IPS-11a (cell line): ENCODE measurements at regions not wholly inside any gene's neighbourhood (a gene's known extent, or its start where the extent isn't known, plus 50 kb on each side); places are given as distances from the start of the nearest gene placed in this dataset.
A peak's percentile ranks its signal among the peaks of the same experiment; 100 is the strongest.
"Not testable (repeated sequence)": the region's sequence is repeated elsewhere in the genome, so short reads cannot be mapped to it uniquely, and the experiment has no call there.

ENCODE experiments used
- H3K4me3 ChIP-seq: one replicate; pipeline ENCODE4 v1.5.1; 2013; ENCODE audit warnings: low read depth, low read length, control low read depth

DNA sequence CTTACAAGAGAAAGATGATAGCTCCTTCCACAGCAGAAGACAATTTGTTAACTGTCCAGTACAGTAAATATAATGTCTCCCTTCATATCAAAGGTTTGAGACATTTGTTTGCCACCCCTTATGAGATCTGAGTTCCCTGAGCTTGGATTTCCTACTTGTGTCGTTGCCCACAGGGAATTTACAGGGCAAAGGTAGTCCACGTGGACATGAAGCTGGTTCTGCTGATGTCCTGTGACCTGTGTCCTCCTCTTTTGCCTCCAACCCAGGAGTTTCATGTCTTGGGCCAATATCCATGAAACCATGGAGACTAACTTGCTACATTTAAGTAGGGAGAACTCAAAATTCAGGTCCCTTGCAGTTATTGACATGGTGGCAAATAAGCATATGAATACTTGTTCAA, 172.2 kb upstream of the KCTD7 start:
- not testable (repeated sequence) for H3K4me3 ChIP-seq

DNA sequence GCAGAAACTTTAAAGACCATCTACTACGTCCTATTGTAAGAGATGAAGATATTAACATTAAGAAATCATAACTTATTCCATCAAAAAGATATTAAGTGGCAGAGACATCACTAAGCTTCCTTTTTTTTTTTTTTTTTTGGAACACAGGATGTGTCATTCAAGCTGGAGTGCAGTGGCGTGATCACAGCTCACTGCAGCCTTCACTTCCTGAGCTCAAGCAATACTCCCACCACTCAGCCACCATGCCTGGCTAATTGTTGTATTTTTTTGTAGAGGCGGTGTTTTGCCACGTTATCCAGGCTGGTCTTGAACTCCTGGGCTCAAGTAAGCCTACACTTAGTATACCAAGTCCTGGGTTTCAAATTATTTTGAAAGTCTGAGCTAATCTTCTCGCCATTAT, 169.7 kb upstream of the KCTD7 start:
- H3K4me3 ChIP-seq: not testable (repeated sequence)

GRCh38 chr7:66459783-66460413, 168.8 kb upstream of the KCTD7 start:
- H3K4me3 ChIP-seq: not testable (repeated sequence)

DNA sequence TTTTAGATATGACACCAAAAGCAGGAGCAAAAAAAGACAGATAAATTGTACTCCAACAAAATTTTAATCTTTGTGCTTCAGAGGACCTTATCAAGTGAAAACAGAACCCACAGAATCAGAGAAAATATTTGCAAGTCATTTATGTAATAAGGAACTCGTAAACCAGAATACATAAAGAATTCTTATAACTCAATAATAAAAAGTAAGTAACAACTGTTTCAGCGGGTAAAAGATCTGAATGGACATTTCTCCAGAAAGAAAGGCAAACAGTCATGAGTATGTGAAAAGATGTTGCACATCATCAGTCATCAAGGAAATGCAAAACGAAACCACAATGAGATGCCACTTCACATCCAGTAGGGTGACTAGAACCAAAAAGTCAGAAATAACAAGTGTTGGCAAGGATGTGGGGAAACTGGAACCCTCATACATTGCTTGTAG, 167.7 kb upstream of the KCTD7 start:
- H3K4me3 ChIP-seq: no peak overlapping the region

- H3K4me3 ChIP-seq: not testable (repeated sequence)
These were observed 167.3 kb upstream of the KCTD7 start for GRCh38 chr7:66461397-66461796.

- H3K4me3 ChIP-seq: not testable (repeated sequence)
These were observed 165.8 kb upstream of the KCTD7 start for GRCh38 chr7:66462831-66463230.

- H3K4me3 ChIP-seq: no peak overlapping the region
These were observed 164.6 kb upstream of the KCTD7 start for GRCh38 chr7:66464059-66464458.

DNA sequence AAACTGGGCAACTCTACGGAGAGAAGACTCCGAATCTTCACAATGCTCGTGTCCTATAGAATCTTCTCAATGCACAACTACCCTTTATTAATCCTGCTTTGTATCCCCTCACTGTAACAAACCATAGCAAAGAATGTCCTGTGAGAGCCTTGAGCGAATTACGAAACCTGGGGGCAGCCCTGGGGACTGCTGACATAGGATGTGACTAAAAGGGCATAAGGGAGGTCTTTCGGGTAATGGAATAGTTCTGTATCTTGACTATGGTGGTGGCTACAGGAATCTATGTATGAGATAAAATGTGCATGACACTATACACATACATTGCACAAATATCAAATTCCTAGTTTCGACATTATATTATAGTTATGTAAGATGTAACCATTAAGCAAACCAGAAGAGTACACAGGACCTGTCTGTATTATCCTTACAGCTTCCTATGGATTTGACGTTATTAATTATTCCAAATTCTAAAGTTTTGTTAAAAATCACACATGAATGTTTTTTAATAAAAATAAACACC, 162.5 kb upstream of the KCTD7 start:
- H3K4me3 ChIP-seq: no peak overlapping the region

DNA sequence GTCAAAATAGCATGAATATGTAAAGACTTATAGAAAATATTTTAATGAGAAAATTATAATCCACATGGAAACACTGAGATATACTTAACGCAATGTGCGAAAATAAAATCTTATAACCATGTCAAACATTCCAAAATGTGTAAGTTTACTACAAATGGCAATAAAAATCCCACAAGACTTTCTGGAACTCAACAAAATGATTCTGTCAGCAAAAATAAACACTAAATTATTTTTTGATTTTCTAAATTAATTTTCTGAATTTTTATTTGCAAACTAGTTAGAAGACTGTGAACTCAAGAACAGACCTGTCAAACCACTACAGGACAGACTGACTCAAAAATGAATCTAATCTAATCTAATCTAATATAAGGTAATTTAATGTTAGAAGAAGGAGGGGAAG, 160.8 kb upstream of the KCTD7 start:
- no peak overlapping the region for H3K4me3 ChIP-seq

- H3K4me3 ChIP-seq: not testable (repeated sequence)
These were observed 155.6 kb upstream of the KCTD7 start for GRCh38 chr7:66473064-66473463.

DNA sequence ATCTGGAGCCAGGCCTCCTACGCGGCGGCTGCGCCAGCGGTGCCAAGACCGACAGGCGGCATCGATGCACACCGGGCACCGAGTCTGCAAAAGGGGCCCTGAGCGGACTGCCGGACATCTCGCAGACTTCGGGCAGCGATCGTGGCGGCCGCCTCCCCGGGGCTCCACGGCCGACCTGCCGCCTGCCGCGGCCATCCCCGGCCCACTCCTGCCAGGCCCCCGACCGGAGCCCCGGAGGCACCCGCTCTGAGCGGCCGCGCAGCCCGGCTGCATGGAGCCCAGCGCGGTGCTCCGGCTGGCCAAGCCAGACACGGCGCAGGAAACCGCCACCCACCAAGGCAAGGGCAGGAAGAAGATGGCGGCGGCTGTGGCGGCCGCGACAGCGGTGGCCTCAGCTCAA, 154.2 kb upstream of the KCTD7 start:
- no peak overlapping the region for H3K4me3 ChIP-seq

DNA sequence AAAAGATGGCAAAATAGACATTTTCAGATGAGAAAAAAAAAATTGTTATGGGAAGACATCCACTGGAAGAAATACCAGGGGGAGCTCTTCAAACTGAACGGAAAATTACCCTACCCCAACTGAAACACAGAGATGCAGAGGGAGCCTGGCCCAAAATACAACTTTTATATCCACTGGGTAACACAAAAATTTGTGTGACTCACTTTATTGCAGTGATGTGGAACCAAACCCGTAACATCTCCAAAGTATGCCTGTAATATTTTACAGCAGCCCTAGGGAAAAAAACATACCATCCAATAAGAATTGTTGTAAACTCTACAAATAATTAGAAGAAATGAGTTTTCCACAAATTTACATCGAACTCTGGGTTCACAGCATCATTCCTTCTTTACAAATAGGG, 152.6 kb upstream of the KCTD7 start:
- H3K4me3 ChIP-seq: not testable (repeated sequence)

DNA sequence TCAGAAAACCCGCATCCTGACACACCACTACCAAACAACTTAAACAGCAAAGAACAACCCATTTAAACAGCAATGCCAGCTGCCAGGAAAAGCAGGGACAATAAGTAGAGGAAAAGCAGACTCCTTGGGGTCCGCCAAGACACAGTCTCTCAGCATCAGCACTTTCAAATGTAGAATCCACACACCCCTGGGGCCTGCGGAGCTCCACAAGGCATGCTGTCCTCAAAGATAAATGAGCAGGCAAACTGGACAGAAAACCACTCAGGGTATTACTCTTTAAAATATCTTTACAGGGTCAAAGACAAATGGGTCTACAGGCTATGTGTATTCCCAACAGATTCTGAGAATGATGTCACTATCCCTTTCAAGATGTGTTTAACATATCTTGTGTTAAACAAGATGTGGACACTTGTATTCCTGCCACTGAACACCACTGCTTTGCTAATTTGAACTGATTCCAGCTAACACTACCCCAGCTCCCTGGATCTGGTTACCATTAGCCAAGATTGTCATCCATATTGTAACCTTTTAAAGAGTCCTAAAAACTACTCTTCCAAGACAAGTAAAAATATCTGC, 150.8 kb upstream of the KCTD7 start:
- H3K4me3 ChIP-seq: not testable (repeated sequence)

- not testable (repeated sequence) for H3K4me3 ChIP-seq
These were observed 147.5 kb upstream of the KCTD7 start for GRCh38 chr7:66481229-66481628.

DNA sequence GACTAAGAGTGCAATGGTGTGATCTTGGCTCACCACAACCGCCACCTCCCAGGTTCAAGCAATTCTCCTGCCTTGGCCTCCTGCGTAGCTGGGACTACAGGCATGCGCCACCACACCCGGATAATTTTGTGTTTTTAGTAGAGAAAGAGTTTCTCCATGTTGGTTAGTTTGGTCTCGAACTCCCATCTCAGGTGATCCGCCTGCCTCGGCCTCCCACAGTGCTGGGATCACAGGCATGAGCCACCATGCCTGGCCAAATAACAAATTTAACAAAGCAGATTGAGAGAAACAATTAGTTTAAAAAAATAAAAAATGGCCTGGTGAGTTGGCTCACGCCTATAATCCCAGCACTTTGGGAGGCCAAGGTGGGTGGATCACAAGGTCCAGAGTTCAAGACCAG, 139.6 kb upstream of the KCTD7 start:
- not testable (repeated sequence) for H3K4me3 ChIP-seq

DNA sequence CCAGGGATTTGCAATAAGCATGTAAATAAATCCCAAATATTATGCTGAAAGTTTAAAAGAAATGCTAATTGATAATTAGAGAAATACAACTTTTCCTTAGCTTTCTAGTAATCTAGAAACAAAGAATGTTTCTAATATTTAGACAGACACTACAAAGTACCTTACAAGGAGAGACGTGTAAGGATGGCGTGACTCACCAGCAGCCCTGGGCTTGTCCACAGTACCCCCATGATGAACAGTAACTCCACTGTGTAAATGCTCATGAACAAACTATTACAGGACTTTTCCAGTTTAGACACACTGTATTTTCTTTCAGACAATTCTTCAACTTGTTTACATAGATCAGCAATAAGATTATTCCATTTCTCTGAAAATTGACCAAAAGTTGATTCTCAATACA, 138.9 kb upstream of the KCTD7 start:
- not testable (repeated sequence) for H3K4me3 ChIP-seq

DNA sequence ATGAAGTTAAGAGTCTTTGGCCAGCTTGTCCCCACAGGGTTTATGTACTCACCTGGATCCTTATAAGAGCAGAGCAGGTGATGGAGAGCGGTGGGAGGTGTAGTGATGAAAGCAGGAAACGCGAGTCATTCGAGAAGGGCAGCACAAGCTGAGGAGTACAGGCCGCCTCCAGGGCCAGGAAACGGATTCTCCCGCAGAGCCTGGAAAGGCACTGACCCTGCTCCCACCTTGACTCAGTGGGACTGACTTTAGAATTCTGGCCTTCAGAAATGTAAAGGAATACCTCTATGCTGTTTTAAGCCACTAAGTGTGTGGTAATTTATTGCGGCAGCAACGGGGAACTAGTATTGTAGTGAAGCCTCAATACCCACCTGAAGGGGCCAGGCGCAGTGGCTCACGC, 137.7 kb upstream of the KCTD7 start:
- not testable (repeated sequence) for H3K4me3 ChIP-seq

GRCh38 chr7:66492405-66492804, 136.3 kb upstream of the KCTD7 start:
- H3K4me3 ChIP-seq: peak overlapping the region; percentile 75

DNA sequence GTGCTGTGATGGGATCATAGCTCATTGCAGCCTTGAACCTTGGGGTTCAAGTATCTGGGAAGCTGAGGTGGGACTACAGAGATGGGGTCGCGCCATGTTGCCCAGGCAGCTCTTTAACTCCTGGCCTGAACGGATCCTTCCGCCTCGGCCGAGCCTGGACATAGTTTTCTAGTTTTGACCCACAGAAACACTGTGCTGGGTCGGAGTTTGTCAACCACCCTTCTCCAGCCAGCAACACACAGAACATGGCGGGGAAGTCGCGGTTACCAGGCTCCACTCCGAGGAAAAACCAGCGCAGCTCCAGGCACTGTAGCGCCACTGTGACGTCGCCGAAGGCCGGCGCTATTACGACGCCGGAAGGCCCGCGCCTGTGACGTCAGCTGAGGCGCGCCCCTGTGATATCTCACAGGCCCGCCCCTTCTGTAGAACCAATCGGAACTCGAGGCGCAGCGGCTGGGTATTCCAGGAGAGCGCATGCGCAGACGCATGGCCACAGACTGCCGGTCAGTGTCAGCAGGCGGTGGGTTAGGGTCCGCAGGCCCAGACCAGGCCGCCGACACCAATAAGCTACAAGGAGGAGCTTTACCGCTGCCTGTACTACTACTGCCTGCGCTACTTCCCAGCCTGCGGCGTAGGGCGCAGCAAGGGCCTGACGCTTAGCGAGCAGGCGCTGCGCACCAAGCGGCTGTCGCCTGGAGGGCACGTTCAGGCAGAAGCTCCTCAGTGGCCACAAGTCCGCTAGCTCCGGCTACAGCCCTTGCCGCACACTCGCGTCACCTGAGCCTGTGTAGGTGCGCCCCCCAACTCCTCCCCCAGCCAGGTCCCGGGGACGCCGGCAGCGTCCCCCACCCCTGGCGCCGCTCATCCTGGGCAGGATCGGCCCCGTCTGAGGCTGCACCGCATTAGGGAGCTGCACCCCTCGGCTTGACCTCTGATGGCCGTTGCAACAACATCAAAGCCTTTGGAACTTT, 135.2 kb upstream of the KCTD7 start:
- H3K4me3 ChIP-seq: peak overlapping the region; percentile 75

DNA sequence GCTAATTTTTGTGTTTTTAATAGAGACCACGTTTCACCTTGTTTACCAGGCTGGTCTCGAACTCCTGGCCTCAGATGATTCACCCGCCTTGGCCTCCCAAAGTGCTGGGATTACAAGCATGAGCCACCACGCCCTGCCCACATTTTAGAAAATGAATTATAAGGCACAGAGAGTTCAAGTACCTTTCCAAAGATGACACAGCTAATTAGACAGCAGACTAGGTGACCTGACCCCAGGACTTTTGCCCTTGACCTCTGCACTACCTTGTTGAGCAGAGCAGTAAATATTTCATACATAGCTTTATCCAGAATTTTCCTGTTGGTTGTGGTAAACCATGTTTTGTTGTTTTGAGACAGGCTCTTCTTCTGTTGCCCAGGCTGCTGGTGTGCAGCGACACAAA, 131.3 kb upstream of the KCTD7 start:
- H3K4me3 ChIP-seq: no peak overlapping the region

- H3K4me3 ChIP-seq: no peak overlapping the region
These were observed 128.6 kb upstream of the KCTD7 start for GRCh38 chr7:66500087-66500486.
